Astrocyte of the cerebellum (primary cell): ENCODE measurements at regions not wholly inside any gene's neighbourhood (a gene's known extent, or its start where the extent isn't known, plus 50 kb on each side); places are given as distances from the start of the nearest gene placed in this dataset.

Experiments
- DNase-seq: peaks from one replicate; pipeline ENCODE4 v3.0.0-alpha.2; 2011; ENCODE audit warnings: low read depth
- H3K4me3 ChIP-seq: 2 replicates; pipeline ENCODE4 v1.5.1; 2011; ENCODE audit warnings: mild to moderate bottlenecking, low read depth, low read length, moderate library complexity
- in situ Hi-C: cut with HindIII; loops from 2 replicates; pipeline ENCODE4 v1.10.0; 2017; ENCODE audit warnings: low sequenced_read_pairs
- TF ChIP-seq, protein P1 (sequence below): IDR thresholded peaks from 2 replicates; pipeline ENCODE4 v1.5.1; 2012; ENCODE audit warnings: low read length, low read depth, moderate library complexity, mild to moderate bottlenecking; ENCODE audit errors: missing control alignments

DNA sequence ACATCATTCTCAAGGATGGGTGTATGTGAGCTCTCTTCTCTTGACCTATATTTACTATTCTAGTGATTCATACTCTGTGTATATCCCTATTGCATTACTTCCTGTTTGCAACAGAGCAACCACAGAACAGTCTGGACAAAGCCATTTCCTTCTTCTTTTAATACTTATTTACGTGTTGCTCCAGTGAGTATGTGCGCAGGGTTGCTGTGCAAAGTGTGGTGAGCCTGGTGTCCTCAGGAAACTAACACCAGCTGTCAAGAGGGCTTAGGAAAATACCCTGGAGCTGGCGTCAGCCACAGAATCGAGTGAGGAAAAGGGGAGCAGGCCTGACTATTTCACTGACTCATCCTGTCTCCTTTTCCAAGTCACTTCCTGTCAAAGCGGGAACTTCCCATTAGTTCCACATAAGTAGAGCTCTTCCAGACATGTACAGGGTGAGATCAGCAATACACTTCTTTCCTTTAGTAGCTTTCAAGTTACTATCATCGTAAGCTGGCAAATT lies 214.1 kb upstream of the COPS8 start:
- DNase-seq: peak; percentile 47
- TF ChIP-seq, protein P1, sequence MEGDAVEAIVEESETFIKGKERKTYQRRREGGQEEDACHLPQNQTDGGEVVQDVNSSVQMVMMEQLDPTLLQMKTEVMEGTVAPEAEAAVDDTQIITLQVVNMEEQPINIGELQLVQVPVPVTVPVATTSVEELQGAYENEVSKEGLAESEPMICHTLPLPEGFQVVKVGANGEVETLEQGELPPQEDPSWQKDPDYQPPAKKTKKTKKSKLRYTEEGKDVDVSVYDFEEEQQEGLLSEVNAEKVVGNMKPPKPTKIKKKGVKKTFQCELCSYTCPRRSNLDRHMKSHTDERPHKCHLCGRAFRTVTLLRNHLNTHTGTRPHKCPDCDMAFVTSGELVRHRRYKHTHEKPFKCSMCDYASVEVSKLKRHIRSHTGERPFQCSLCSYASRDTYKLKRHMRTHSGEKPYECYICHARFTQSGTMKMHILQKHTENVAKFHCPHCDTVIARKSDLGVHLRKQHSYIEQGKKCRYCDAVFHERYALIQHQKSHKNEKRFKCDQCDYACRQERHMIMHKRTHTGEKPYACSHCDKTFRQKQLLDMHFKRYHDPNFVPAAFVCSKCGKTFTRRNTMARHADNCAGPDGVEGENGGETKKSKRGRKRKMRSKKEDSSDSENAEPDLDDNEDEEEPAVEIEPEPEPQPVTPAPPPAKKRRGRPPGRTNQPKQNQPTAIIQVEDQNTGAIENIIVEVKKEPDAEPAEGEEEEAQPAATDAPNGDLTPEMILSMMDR: no peak
- H3K4me3 ChIP-seq: no peak overlapping the region
- in situ Hi-C loops: no loop called here

DNA sequence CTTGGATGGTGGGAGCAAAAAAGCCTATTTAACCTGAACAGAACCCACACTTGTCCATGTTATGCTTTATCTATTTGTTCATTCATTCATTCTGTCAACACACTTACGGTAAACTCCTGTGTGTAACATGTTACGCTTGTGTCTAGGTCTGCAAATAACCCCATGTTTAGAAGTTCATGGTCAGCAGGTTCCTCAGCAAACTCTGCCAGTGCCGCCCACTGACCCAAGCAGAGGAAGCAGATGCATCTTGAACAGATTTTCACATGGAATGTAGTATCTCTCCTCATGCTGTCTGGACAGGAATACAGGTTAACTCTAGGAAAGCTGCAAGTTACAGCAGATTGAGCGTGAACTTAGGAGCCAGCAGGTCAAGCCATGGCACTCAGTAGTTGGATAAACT lies 213.7 kb upstream of the COPS8 start:
- in situ Hi-C loops: no loop called here
- TF ChIP-seq, protein P1: no peak
- H3K4me3 ChIP-seq: no peak overlapping the region
- no peak for DNase-seq

DNA sequence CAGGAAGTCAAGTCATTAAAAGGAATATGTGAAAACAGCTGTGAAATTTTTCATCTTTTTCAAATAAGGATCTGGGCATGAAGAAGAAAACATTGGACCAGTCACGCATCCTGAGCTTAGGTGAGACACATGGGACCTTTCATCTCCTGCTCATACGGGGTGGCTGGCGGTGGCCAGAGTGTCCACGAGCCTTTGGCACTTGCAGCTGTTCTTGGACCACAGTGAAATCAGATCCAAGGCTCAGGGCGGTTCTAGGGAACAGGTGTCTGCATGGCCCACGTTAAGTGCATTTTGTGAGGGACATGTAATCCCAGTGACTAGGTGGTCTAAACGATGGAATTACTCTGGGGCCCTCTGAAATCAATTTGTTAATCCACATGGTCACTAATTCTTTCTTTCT lies 212.7 kb upstream of the COPS8 start:
- no peak overlapping the region for H3K4me3 ChIP-seq
- no peak for DNase-seq
- TF ChIP-seq, protein P1: no peak
- in situ Hi-C loops: no loop called here

DNA sequence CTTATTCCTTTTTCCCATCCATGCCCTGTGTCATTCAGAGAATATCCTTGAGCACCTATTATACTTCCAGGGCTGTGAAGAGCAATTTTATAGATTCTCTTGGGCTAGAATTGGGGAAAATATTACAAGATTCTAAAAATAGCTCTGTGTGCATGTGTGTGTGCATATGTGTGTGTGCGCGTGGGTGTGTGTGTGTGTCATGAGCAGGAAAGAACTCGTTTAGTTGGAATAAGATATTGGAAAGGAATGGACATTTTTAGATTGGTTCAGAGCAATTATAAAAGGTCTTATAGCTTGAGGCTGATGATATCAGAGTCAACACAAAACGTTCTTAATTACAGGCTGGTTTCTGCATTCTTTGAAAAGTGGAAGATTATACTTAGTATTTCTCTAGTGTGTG lies 212.1 kb upstream of the COPS8 start:
- TF ChIP-seq, protein P1: no peak
- DNase-seq: no peak
- in situ Hi-C loops: no loop called here
- no peak overlapping the region for H3K4me3 ChIP-seq

DNA sequence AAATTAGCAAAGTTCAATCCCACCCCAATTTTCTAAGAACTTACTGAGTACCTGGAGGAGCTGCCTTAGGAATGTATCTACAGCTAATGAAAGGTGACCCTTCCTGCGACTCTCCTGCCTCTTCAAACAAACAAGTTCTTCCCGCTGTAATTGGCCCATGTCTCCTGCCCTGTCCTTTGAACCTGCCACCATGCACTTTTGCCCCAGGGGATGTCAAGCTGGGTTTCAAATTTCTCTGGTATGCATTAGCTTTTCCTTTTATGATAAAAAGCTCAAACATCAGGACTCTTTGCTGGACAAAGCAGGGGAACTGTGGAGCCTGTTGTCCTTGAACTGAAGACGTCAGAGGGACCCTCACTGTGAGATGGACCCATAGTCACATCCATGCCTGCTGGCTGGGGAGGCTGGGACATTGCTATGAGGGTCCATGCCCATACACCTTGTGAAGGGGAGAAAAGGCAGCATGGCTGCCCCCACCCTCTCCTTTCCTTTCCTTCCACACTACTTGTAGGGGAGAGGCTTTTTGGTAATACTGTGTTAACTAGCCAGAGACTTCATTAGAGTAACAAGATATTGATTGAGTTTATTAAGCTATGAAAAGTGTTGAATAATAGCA lies 210.7 kb upstream of the COPS8 start:
- TF ChIP-seq, protein P1: no peak
- in situ Hi-C loops: no loop called here
- no peak overlapping the region for H3K4me3 ChIP-seq
- DNase-seq: no peak

DNA sequence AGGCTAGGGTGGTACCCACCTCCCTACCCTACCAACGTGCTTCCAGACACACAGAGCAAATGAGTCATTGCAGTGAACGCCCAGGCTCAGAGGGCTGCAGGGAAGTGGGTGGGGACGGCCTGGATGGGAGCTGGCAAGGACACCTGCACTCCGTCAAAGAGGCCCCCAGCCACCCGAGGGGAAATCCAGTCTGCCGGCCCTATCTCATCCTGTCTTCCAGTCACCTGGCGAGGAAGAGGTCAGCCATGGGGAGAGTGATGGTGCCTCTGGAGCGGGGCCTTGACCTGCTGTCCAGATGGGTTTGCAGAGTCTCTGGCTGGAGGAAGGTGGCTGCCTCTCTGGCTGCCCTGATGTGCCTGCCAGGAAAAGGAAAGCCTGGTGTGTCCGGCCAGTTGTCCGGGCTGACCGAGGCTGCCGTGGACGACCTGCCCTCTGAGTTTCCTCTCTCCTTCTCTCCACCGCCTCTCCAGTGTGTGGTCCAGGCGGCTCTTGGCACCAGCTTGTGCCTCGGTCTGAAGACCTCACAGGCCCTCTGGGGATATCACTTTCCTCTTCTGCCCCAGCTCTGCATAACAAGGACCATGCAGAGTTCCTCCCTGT lies 209.7 kb upstream of the COPS8 start:
- no peak for DNase-seq
- H3K4me3 ChIP-seq: no peak overlapping the region
- in situ Hi-C loops: no loop called here
- TF ChIP-seq, protein P1: no peak
